Ishikawa (cell line): ENCODE measurements at regions not wholly inside any gene's neighbourhood (a gene's known extent, or its start where the extent isn't known, plus 50 kb on each side); places are given as distances from the start of the nearest gene placed in this dataset.

Source experiments
- CEBPB ChIP-seq: IDR thresholded peaks from 2 replicates; pipeline ENCODE4 v1.6.1; 2012
- CREB1 ChIP-seq: IDR thresholded peaks from 2 replicates; pipeline ENCODE4 v1.6.1; 2012; ENCODE audit warnings: low read depth
- EP300 ChIP-seq: IDR thresholded peaks from 2 replicates; pipeline ENCODE4 v1.6.1; 2012; ENCODE audit warnings: borderline replicate concordance
- FOXM1 ChIP-seq: IDR thresholded peaks from 2 replicates; pipeline ENCODE4 v1.6.1; 2012; ENCODE audit warnings: low read depth, borderline replicate concordance
- NFIC ChIP-seq: IDR thresholded peaks from 2 replicates; pipeline ENCODE4 v1.6.1; 2012
- RAD21 ChIP-seq: IDR thresholded peaks from 2 replicates; pipeline ENCODE4 v1.6.1; 2012; ENCODE audit warnings: low read depth
- TAF1 ChIP-seq: IDR thresholded peaks from 2 replicates; pipeline ENCODE4 v1.6.1; 2012; ENCODE audit warnings: low read depth, mild to moderate bottlenecking
- TCF12 ChIP-seq: IDR thresholded peaks from 2 replicates; pipeline ENCODE4 v1.6.1; 2012; ENCODE audit warnings: low read depth
- YY1 ChIP-seq: IDR thresholded peaks from 2 replicates; pipeline ENCODE4 v1.6.1; 2012; ENCODE audit warnings: low read depth
- ZBTB7A ChIP-seq: IDR thresholded peaks from 2 replicates; pipeline ENCODE4 v1.6.1; 2012; ENCODE audit warnings: low read depth
- TF ChIP-seq, protein P1 (sequence below): IDR thresholded peaks from 2 replicates; pipeline ENCODE4 v1.6.1; 2012

DNA sequence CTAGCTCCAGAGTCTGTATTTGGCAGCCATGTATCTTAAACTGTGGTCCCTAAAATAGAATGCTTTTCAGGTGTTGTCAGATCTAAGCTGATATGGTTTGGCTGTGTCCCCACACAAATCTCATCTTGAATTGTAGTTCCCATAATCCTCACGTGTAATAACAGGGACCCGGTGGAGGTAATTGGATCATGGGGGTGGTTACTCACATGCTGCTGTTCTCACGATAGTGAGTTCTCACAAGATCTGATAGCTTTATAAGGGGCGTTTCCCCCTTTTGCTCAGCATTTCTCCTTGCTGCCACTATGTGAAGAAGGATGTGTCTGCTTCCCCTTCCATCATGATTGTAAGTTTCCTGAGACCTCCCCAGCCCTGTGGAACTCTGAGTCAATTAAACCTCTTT, 199.9 kb upstream of the ISX start:
- TF ChIP-seq, protein P1, sequence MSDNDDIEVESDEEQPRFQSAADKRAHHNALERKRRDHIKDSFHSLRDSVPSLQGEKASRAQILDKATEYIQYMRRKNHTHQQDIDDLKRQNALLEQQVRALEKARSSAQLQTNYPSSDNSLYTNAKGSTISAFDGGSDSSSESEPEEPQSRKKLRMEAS, result no peak
- no peak for TF ChIP-seq CEBPB
- TF ChIP-seq FOXM1, result no peak
- no peak for TF ChIP-seq CREB1
- TF ChIP-seq TCF12, result no peak
- no peak for TF ChIP-seq YY1
- no peak for TF ChIP-seq ZBTB7A
- no peak for TF ChIP-seq NFIC
- no peak for TF ChIP-seq RAD21
- no peak for TF ChIP-seq EP300
- no peak for TF ChIP-seq TAF1
